Tibial nerve (tissue), 4 donors: ENCODE measurements at regions not wholly inside any gene's neighbourhood (a gene's known extent, or its start where the extent isn't known, plus 50 kb on each side); places are given as distances from the start of the nearest gene placed in this dataset.

ENCODE experiments used
- CTCF ChIP-seq, 5 experiments: fragments of 200-600 bp in 3 of 5; fragments of 450-650 bp in 2 of 5; sonication (generic) in 3 of 5; IDR thresholded peaks; one replicate each; pipeline ENCODE4 v1.5.1; 2016 to 2019; ENCODE audit warnings: antibody characterized with exemption in 5 of 5, mild to moderate bottlenecking in 3 of 5, moderate library complexity in 2 of 5
- EP300 ChIP-seq, 2 donors: sonication (generic); formaldehyde crosslinking; IDR thresholded peaks; one replicate each; pipeline ENCODE4 v1.6.1; 2017; ENCODE audit warnings: antibody characterized with exemption in 2 of 2, mild to moderate bottlenecking in 1 of 2

GRCh38 chr1:95312181-95312580 is 78.2 kb downstream of the RWDD3 start:
- TF ChIP-seq CTCF (IDR thresholded peaks at IDR 0.05) = no peak
- no peak for TF ChIP-seq EP300 (IDR thresholded peaks at IDR 0.05)
